ENCODE measurements at regions not wholly inside any gene's neighbourhood (a gene's known extent, or its start where the extent isn't known, plus 50 kb on each side); places are given as distances from the start of the nearest gene placed in this dataset.

DNA sequence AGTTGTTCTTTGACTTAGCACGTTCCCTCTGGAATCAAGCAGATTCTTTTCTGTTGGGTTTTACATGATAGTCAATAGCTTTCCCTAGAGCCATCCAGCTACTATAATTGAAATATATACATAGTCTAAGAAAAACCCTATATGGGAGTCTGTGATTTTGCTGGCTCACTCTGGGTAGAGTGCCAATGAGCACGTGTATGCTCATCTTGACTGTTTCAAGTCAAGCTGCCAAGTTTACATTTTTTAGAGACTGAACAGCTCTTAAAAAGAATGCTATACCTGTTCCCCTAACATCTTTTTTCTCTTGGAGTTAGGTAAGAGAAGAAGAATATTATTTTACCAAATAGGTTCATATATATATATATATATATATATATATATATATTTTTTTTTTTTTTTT, 182.8 kb upstream of the NRIP1 start:
- no peak for DNase-seq

DNA sequence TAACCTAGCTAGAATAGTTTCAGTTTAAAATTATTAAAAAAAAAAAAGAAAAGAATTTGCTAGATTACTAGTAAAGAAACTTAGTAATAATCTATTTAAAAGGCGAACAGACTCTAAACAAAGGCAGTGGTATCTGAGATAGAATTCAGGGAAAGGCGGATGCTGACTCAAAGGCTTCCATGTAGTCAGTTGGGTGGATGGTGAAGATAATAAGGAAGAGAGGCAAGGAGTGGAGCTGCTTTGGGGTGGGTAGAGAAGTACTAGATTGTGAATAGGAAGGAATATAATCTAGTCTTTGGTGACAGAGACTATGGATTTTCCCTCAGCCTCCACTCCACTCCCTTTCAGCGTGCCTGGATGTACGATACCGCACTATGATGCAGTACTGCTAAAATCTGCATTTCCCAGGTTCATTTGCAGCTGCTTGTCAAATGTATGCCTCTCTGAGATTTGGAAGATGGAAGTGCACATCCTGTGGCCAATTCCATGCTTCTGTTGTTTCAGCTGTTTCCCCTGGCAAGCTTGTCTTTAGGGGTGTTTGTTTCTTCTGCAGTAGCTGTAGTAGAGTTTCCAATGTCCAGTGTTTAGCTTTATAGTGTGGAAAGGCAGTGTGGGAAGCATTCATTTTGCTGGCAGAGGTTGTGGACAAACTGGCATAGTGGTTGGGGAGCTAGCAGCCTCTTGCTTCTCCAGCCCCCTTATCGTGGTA, 184.6 kb upstream of the NRIP1 start:
- no peak for DNase-seq

DNA sequence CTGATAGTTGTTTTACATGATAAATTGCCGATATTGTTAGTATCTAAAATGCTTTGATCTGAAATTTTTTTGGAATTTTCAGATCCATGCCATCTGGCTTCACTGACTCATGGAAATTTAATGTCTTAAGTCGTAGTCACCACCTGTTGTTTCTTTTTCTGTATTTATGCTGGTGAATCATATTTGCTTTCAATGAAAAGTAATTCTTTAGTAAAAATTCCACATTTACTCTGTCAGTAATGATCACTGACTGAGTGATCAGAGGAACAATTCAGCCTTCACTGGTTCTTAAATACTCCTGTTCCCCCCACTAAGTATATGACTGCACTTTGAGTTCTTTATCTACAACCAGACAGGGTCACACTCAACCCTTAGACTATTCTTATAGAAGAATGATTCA, 185.6 kb upstream of the NRIP1 start:
- DNase-seq, result no peak

- DNase-seq, result no peak
Observed at GRCh38 chr21:15252431-15252830, 187.6 kb upstream of the NRIP1 start.

DNA sequence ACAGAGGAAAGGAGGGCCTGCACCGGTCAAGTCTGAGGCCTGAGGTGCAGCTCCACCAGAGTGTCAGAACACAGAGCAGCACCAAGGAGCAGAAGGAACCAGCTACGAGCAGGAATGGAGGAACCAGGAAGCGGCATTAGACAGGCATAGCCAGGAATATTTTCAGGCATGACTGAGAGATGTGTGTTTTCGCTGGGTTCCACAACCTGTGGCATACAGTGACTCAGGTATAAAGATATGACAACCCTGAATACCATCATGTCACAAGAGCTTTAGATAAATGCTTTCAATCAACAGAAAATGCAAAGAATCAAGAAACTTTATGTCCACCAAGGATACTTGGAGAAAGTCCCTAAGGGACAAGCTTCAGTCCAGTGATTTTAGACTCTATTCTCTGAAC, 189.3 kb upstream of the NRIP1 start:
- DNase-seq, result no peak

- no peak for DNase-seq
Observed at GRCh38 chr21:15255261-15255660, 190.5 kb upstream of the NRIP1 start.

- DNase-seq, result no peak
Observed at GRCh38 chr21:15255763-15256162, 191.0 kb upstream of the NRIP1 start.

DNA sequence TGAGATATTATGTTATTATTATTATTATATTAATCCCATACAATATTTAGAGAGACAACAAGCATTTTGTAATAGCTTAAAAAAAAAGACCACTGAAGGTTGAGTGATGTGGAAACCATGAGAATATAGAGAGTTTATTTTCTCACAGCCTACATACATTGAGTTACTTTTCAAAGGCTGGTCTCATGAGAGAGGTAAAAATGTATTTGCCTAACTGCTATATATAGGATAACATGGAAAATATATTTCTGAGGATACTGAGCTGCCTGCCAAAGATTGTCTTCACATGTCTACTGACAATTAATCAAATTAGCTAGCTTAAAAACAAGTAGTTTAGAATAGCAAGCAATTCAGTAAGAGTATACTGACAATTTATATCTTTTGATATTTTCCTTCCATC, 192.2 kb upstream of the NRIP1 start:
- DNase-seq, result no peak

DNA sequence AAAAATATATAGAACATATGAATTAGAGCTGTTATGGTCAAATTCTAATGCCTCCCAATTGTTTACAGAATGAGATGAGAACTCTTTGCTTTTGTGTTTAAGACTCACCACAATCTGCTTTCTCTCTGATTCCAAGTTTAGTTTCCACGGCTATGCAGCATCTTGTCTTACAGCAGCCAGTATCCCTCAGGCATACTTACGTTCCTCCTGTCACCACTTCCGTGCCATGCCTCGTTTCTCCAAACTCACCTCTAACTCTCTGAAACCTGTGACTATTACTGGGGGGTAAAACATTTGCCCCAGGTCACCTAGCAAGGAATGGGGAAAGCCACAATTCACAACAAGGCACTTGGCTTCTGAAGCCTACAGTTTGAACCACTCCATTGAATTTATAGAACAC, 192.8 kb upstream of the NRIP1 start:
- no peak for DNase-seq

DNA sequence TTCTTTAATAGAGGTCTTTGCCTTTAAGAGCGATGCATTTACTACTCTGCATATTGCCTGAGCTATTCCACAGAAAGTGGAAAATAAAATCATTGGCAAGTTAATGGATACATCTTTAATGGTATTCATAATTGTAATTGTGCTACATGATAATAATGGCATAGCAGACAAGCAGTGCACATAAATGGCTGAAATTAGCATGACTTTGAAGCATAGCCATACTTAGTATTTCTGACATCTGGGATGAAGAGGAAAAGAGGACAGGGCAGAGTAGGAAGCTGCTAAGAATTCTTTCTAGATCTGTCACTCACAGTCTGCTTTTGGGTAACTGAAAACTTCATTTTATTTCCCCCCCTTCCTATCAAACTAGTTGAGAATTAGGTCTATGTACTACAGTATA, 195.0 kb upstream of the NRIP1 start:
- DNase-seq, result no peak

- no peak for DNase-seq
Observed at GRCh38 chr21:15260604-15261003, 195.8 kb upstream of the NRIP1 start.

- no peak for DNase-seq
Observed at GRCh38 chr21:15264084-15264665, 199.4 kb upstream of the NRIP1 start.

- DNase-seq, result no peak
Observed at GRCh38 chr21:15272171-15272570, 207.4 kb upstream of the NRIP1 start.

DNA sequence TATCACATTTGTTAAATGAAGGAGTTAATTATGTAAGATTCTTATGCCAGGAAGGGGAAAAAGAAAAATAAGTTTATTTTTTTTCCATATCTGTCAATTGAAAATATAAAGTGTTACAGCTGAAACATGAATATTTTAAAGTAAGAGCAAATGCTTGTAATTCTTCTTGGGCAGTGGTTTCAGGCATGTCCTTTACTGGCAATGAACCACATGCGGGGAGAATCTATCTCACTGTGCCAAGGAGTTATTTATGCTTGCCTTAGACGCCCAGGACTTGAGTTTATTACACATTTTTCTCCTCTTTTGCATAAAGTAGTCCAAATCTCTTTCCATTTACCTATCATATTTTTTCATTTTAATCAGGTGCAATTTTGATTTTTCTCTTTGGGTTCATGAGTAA, 207.8 kb upstream of the NRIP1 start:
- DNase-seq, result no peak

GRCh38 chr21:15273244-15273643, 208.4 kb upstream of the NRIP1 start:
- DNase-seq, result no peak

GRCh38 chr21:15274701-15275485, 210.1 kb upstream of the NRIP1 start:
- DNase-seq, result no peak

- DNase-seq, result no peak
Observed at GRCh38 chr21:15275615-15276235, 210.9 kb upstream of the NRIP1 start.

GRCh38 chr21:15276243-15276642, 211.4 kb upstream of the NRIP1 start:
- DNase-seq, result no peak

GRCh38 chr21:15277466-15277865, 212.7 kb upstream of the NRIP1 start:
- no peak for DNase-seq

GRCh38 chr21:15278279-15278678, 213.5 kb upstream of the NRIP1 start:
- DNase-seq, result no peak

- DNase-seq, result no peak
Observed at GRCh38 chr21:15278851-15279250, 214.1 kb upstream of the NRIP1 start.

DNA sequence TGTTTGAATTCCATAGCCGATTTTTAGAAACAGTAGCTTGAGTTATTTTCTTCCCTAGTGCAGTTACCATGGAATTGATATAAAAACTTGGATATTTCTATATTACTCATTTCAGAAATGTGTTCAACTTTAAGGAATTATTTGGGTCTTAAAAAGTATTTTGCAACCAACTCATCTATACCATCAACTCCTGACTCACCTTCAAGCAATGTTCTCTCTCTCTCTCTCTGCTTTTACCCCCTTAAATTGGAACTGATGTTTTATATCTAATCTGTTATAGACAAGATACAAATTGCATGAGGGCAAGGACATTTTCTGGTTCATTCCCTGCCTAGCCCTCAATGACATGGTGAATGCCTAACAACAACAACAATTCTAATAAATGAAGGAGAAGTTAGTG, 214.7 kb upstream of the NRIP1 start:
- DNase-seq, result no peak

DNA sequence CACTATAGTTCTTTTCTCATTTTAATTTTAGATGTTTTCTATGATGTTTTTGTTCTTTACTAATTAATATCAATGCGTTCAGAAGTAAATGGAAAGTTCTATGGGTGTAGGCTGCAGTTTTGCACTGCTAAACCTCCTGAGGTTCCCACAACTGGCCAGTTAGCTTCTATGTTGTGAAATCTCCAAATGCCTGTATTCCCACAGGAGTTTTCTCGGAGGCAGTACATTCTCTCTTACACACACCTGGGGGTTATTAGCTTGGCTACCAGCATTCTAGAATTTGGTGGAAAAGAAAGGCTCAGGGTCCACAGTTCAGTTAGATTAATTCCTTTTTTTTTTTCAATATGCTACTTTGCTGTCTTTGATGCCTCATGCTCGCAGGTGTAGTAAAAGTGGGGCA, 216.9 kb upstream of the NRIP1 start:
- DNase-seq, result no peak

DNA sequence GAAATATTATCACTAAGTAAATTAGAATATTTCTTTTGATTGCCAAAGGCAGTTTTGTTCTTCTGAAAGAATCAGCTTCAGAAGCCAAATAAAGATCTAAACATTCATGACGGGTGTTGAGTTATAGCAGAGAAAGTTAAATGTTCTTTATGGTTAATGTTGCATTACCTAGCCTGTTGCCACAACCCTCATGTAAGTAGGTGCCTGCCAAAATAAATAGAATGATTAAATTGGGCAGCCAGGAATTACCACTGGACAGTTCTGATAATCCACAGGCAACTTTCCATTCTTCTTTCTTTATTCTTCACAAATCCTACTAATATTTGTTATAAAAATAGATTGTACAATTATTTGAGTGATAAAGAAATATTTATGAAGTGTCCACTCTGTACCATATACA, 217.9 kb upstream of the NRIP1 start:
- no peak for DNase-seq

Measured in NCI-H2107 (cell line).